ENCODE measurements at regions not wholly inside any gene's neighbourhood (a gene's known extent, or its start where the extent isn't known, plus 50 kb on each side); places are given as distances from the start of the nearest gene placed in this dataset.

DNA sequence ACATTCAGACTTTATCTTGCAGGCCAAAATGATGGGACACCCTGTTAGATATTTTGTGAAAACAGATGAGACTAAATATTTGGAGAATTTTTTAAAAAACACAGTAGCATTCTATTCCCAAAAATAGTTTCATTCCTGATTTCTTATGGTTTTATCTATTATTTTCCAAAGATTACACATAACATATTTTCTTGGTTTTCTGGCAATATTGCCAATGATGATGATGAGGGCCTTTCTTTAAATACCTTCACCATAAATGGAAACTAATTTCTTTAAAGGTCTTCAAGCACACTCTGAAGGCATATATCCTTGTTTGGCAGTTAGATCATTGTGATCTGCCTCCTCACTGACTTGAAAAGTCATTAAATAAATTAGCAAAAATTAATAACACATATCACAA lies 522.3 kb upstream of the LUZP2 start:
- no peak for FAIRE-seq

GRCh38 chr11:23976426-23976825 lies 520.4 kb upstream of the LUZP2 start:
- Histone ChIP-seq H3K27ac (ENCODE audit: control insufficient read depth, insufficient read depth, low read length) (no peak overlapping the region), H3K79me2 (ENCODE audit: control insufficient read depth, insufficient read depth, low read length) (no peaks in the 10 kb centered on the region), H3K27me3 (ENCODE audit: control insufficient read depth, extremely low read depth, insufficient read depth, low read length) (no peaks in the 10 kb centered on the region), H3K9ac (ENCODE audit: control insufficient read depth, extremely low read depth, insufficient read depth, low read length) (no peak overlapping the region), H3K36me3 (ENCODE audit: control insufficient read depth in 2 of 2, extremely low read depth in 1 of 2, insufficient read depth in 2 of 2, low read length in 2 of 2) (no peaks in the 10 kb centered on the region), H4K20me1 (ENCODE audit: control insufficient read depth, extremely low read depth, insufficient read depth, low read length) (no peaks in the 10 kb centered on the region), H3K4me3 (ENCODE audit: control insufficient read depth in 2 of 3, extremely low read depth in 1 of 3, insufficient read depth in 2 of 3, low read depth in 1 of 3, low read length in 3 of 3) (no peak overlapping the region), H3K4me2 (ENCODE audit: control insufficient read depth, extremely low read depth, insufficient read depth, low read depth, low read length) (no peak overlapping the region), H3K4me1 (ENCODE audit: control insufficient read depth, extremely low read depth, insufficient read depth, low read length) (no peaks in the 10 kb centered on the region), H2AFZ (ENCODE audit: control insufficient read depth, low read length) (no peak overlapping the region), H3K9me3 (ENCODE audit: control insufficient read depth, low read depth, low read length) (no peaks in the 10 kb centered on the region), H3K9me1 (ENCODE audit: control insufficient read depth, extremely low read depth, insufficient read depth, low read length) (no peaks in the 10 kb centered on the region)
- TF ChIP-seq CTCF (optimal IDR thresholded peaks at IDR 0.05 in 1 of 3, IDR thresholded peaks at IDR 0.05 in 1 of 3, conservative IDR thresholded peaks at IDR 0.05 in 1 of 3; ENCODE audit: extremely low read depth in 1 of 3, insufficient read depth in 2 of 3, low read length in 3 of 3) (no peak), EZH2 (IDR thresholded peaks at IDR 0.05; ENCODE audit: low read length) (no peak)
- FAIRE-seq (no peak), DNase-seq (ENCODE audit: low read depth, low spot score) (no peak)
- dilution Hi-C loops (cut with MboI; ENCODE audit: extremely low pct_ligation_motif_present, low sequenced_read_pairs), result no loop called here

More for the DNA sequence above, 522.3 kb upstream of the LUZP2 start:
- no peaks in the 10 kb centered on the region for H3K27me3 ChIP-seq (ENCODE audit: control insufficient read depth, extremely low read depth, insufficient read depth, low read length)
- dilution Hi-C loops (cut with MboI; ENCODE audit: extremely low pct_ligation_motif_present, low sequenced_read_pairs), result no loop called here
- no peak overlapping the region for H2AFZ ChIP-seq (ENCODE audit: control insufficient read depth, low read length)
- no peaks in the 10 kb centered on the region for H3K9me3 ChIP-seq (ENCODE audit: control insufficient read depth, low read depth, low read length)
- no peak overlapping the region for H3K4me3 ChIP-seq (ENCODE audit: control insufficient read depth in 2 of 3, extremely low read depth in 1 of 3, insufficient read depth in 2 of 3, low read depth in 1 of 3, low read length in 3 of 3)
- no peak overlapping the region for H3K27ac ChIP-seq (ENCODE audit: control insufficient read depth, insufficient read depth, low read length)
- H4K20me1 ChIP-seq (ENCODE audit: control insufficient read depth, extremely low read depth, insufficient read depth, low read length), result no peaks in the 10 kb centered on the region
- H3K79me2 ChIP-seq (ENCODE audit: control insufficient read depth, insufficient read depth, low read length), result no peaks in the 10 kb centered on the region
- no peaks in the 10 kb centered on the region for H3K4me1 ChIP-seq (ENCODE audit: control insufficient read depth, extremely low read depth, insufficient read depth, low read length)
- no peaks in the 10 kb centered on the region for H3K9me1 ChIP-seq (ENCODE audit: control insufficient read depth, extremely low read depth, insufficient read depth, low read length)
- TF ChIP-seq EZH2 (IDR thresholded peaks at IDR 0.05; ENCODE audit: low read length) (no peak), CTCF (optimal IDR thresholded peaks at IDR 0.05 in 1 of 3, IDR thresholded peaks at IDR 0.05 in 1 of 3, conservative IDR thresholded peaks at IDR 0.05 in 1 of 3; ENCODE audit: extremely low read depth in 1 of 3, insufficient read depth in 2 of 3, low read length in 3 of 3) (no peak)
- no peaks in the 10 kb centered on the region for H3K36me3 ChIP-seq (ENCODE audit: control insufficient read depth in 2 of 2, extremely low read depth in 1 of 2, insufficient read depth in 2 of 2, low read length in 2 of 2)
- H3K4me2 ChIP-seq (ENCODE audit: control insufficient read depth, extremely low read depth, insufficient read depth, low read depth, low read length), result no peak overlapping the region
- no peak overlapping the region for H3K9ac ChIP-seq (ENCODE audit: control insufficient read depth, extremely low read depth, insufficient read depth, low read length)
- no peak for DNase-seq (ENCODE audit: low read depth, low spot score)
